GM12874 (cell line): ENCODE measurements at regions not wholly inside any gene's neighbourhood (a gene's known extent, or its start where the extent isn't known, plus 50 kb on each side); places are given as distances from the start of the nearest gene placed in this dataset.

ENCODE experiments used
- CTCF ChIP-seq: IDR thresholded peaks from 2 replicates; pipeline ENCODE4 v1.5.1; 2011; ENCODE audit warnings: low read depth, mild to moderate bottlenecking, control low read depth, low read length, moderate library complexity; ENCODE audit not compliant: insufficient read depth

GRCh38 chr13:26465514-26465913, 92.0 kb upstream of the WASF3 start:
- TF ChIP-seq CTCF, result no peak

GRCh38 chr13:26465954-26466353, 91.5 kb upstream of the WASF3 start:
- TF ChIP-seq CTCF, result no peak

GRCh38 chr13:26468265-26468801, 89.2 kb upstream of the WASF3 start:
- no peak for TF ChIP-seq CTCF

GRCh38 chr13:26469602-26470001, 87.9 kb upstream of the WASF3 start:
- no peak for TF ChIP-seq CTCF

DNA sequence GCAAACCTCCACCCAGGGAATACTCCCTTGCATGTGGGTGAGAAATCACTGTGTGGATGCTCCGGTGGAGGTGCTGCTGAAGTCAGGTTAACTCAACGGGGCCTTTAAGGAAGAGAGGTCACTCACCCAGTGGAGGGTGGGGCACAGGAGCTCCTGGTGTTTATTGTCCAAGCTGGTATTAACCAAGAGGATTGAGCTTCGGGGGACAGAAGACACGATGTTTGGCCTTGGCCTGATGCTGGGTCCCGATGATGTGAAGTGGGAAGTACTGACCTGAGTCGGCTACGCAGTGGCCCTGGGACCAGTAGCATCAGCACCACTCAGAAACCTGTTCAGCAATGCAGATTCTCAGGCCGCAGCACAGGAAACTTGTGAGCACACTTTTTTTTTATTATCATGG, 85.7 kb upstream of the WASF3 start:
- no peak for TF ChIP-seq CTCF

DNA sequence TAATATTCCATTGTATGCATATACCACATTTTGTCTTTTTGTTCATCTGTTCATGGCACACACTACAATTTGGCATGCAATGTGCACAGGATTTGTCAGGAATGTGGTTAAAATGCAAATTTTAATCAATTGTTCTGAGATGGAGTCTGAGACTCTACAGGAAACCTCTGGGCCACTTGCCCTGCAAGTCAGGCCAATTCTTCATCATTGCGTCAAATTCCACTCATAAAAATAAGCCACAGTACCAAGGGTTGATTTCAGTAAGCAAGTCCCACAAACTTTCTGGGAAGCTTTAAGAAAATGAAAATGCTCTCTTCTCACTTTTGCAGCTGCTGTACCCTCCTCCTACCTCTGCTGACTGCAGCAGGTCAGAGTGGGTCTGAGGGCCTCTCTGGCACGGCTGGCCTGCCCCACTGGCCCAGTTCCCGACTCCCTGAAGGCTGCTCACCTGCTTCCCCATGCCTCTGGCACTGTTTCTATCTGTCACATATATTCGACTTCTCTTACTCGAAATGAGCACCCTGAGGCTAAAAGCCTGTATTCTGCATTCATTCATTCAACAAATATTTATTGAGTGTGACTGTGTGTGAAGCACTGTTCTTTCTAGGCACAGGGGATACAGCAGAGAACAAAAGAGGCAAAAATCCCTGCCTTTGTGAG, 83.8 kb upstream of the WASF3 start:
- no peak for TF ChIP-seq CTCF

- no peak for TF ChIP-seq CTCF
Observed at GRCh38 chr13:26474286-26474685, 83.2 kb upstream of the WASF3 start.
